ENCODE measurements at regions not wholly inside any gene's neighbourhood (a gene's known extent, or its start where the extent isn't known, plus 50 kb on each side); places are given as distances from the start of the nearest gene placed in this dataset.

GRCh38 chr11:130609121-130610035, 160.9 kb downstream of the ADAMTS15 start:
- intact Hi-C loops (cut with micrococcal nuclease) = loop anchor here (10.0 kb wide), 1 partner anchor 165 kb away; the partner anchor contains the start of gene ADAMTS15
- no peak for TF ChIP-seq CTCF (IDR thresholded peaks at IDR 0.05; ENCODE audit: borderline replicate concordance)
- H3K27me3 ChIP-seq (ENCODE audit: low read depth) = no peaks in the 10 kb centered on the region

GRCh38 chr11:130611791-130612251, 163.4 kb downstream of the ADAMTS15 start:
- Histone ChIP-seq H3K27ac (replicated peaks) (peak overlapping the region; percentile 83), H3K9me3 (replicated peaks) (no peaks in the 10 kb centered on the region), H3K4me1 (peaks cover 62% of the 10 kb centered on the region), H3K36me3 (no peaks in the 10 kb centered on the region), H3K27me3 (ENCODE audit: low read depth) (no peaks in the 10 kb centered on the region), H3K4me3 (no peak overlapping the region)
- DNase-seq = no peak
- intact Hi-C loops (cut with micrococcal nuclease) = no loop called here
- no peak for TF ChIP-seq CTCF (IDR thresholded peaks at IDR 0.05; ENCODE audit: borderline replicate concordance)

More at GRCh38 chr11:130609121-130610035, 160.9 kb downstream of the ADAMTS15 start:
- Histone ChIP-seq H3K9me3 (replicated peaks) (no peaks in the 10 kb centered on the region), H3K36me3 (no peaks in the 10 kb centered on the region), H3K27ac (replicated peaks) (peak overlapping the region; percentile 83), H3K4me3 (no peak overlapping the region), H3K4me1 (peaks cover 67% of the 10 kb centered on the region)
- peak; percentile 88 for DNase-seq

- H3K27ac ChIP-seq (replicated peaks) = peak overlapping the region; percentile 83
Observed at GRCh38 chr11:130612291-130612851, 163.9 kb downstream of the ADAMTS15 start.

GRCh38 chr11:130613396-130613795, 165.0 kb downstream of the ADAMTS15 start:
- no peaks in the 10 kb centered on the region for H3K27me3 ChIP-seq (ENCODE audit: low read depth)
- no peak overlapping the region for H3K4me3 ChIP-seq
- peaks cover 46% of the 10 kb centered on the region for H3K4me1 ChIP-seq
- H3K9me3 ChIP-seq (replicated peaks) = peaks cover 5% of the 10 kb centered on the region
- no peaks in the 10 kb centered on the region for H3K36me3 ChIP-seq
- no peak overlapping the region for H3K27ac ChIP-seq (replicated peaks)
- no peak for DNase-seq
- TF ChIP-seq CTCF (IDR thresholded peaks at IDR 0.05; ENCODE audit: borderline replicate concordance) = no peak
- intact Hi-C loops (cut with micrococcal nuclease) = no loop called here

More at GRCh38 chr11:130612291-130612851, 163.9 kb downstream of the ADAMTS15 start:
- H3K36me3 ChIP-seq = no peaks in the 10 kb centered on the region
- no peak for TF ChIP-seq CTCF (IDR thresholded peaks at IDR 0.05; ENCODE audit: borderline replicate concordance)
- H3K9me3 ChIP-seq (replicated peaks) = no peaks in the 10 kb centered on the region
- intact Hi-C loops (cut with micrococcal nuclease) = no loop called here
- H3K27me3 ChIP-seq (ENCODE audit: low read depth) = no peaks in the 10 kb centered on the region
- peaks cover 56% of the 10 kb centered on the region for H3K4me1 ChIP-seq
- DNase-seq = no peak
- H3K4me3 ChIP-seq = no peak overlapping the region

GRCh38 chr11:130614591-130614990, 166.1 kb downstream of the ADAMTS15 start:
- H3K36me3 ChIP-seq = no peaks in the 10 kb centered on the region
- peaks cover 5% of the 10 kb centered on the region for H3K9me3 ChIP-seq (replicated peaks)
- no peaks in the 10 kb centered on the region for H3K27me3 ChIP-seq (ENCODE audit: low read depth)
- TF ChIP-seq CTCF (IDR thresholded peaks at IDR 0.05; ENCODE audit: borderline replicate concordance) = no peak
- no peak for DNase-seq
- peaks cover 35% of the 10 kb centered on the region for H3K4me1 ChIP-seq
- no peak overlapping the region for H3K27ac ChIP-seq (replicated peaks)
- H3K4me3 ChIP-seq = no peak overlapping the region
- intact Hi-C loops (cut with micrococcal nuclease) = no loop called here
